ENCODE measurements at regions not wholly inside any gene's neighbourhood (a gene's known extent, or its start where the extent isn't known, plus 50 kb on each side); places are given as distances from the start of the nearest gene placed in this dataset.

DNA sequence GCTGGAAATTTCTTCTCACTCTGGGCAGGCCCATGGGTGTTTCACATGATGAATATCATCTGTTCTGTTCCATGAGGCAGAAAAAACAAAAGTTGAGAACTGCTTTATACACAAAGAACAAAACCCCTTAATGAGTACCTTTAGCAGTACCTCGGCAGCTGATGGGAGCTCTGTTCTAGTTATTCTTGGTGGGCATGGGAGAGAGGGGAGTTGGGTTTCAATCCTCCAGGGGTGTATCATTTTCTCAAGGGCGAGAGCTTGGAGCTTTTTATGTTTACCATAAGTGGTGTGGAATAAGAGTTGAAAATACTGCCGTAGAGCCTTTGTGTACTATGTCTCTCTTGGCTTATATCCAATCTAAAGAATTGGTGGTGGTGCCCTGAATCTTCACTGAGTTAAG lies 103.3 kb upstream of the ZNF608 start:
- Histone ChIP-seq H3K27ac (no peak overlapping the region), H3K4me3 (no peak overlapping the region), H3K36me3 (no peaks in the 10 kb centered on the region), H3K4me1 (replicated peaks) (no peaks in the 10 kb centered on the region), H3K9me3 (replicated peaks) (no peaks in the 10 kb centered on the region), H3K27me3 (replicated peaks) (no peaks in the 10 kb centered on the region)
- DNase-seq (ENCODE audit: low read depth in 1 of 2, low spot score in 2 of 2) = no peak

- H3K4me1 ChIP-seq (replicated peaks) = no peaks in the 10 kb centered on the region
- no peaks in the 10 kb centered on the region for H3K9me3 ChIP-seq (replicated peaks)
- no peak overlapping the region for H3K27ac ChIP-seq
- H3K27me3 ChIP-seq (replicated peaks) = no peaks in the 10 kb centered on the region
- no peaks in the 10 kb centered on the region for H3K36me3 ChIP-seq
- no peak overlapping the region for H3K4me3 ChIP-seq
- DNase-seq (ENCODE audit: low read depth in 1 of 2, low spot score in 2 of 2) = no peak
Measured at GRCh38 chr5:124856726-124857125, 110.3 kb upstream of the ZNF608 start.

- H3K36me3 ChIP-seq = no peaks in the 10 kb centered on the region
- no peak for DNase-seq (ENCODE audit: low read depth in 1 of 2, low spot score in 2 of 2)
- H3K4me3 ChIP-seq = no peak overlapping the region
- no peaks in the 10 kb centered on the region for H3K4me1 ChIP-seq (replicated peaks)
- H3K9me3 ChIP-seq (replicated peaks) = no peaks in the 10 kb centered on the region
- H3K27me3 ChIP-seq (replicated peaks) = no peaks in the 10 kb centered on the region
- H3K27ac ChIP-seq = no peak overlapping the region
Measured at GRCh38 chr5:124858612-124859011, 112.2 kb upstream of the ZNF608 start.

GRCh38 chr5:124859027-124859426 lies 112.6 kb upstream of the ZNF608 start:
- Histone ChIP-seq H3K4me1 (replicated peaks) (no peaks in the 10 kb centered on the region), H3K4me3 (no peak overlapping the region), H3K36me3 (no peaks in the 10 kb centered on the region), H3K27me3 (replicated peaks) (no peaks in the 10 kb centered on the region), H3K27ac (no peak overlapping the region), H3K9me3 (replicated peaks) (no peaks in the 10 kb centered on the region)
- DNase-seq (ENCODE audit: low read depth in 1 of 2, low spot score in 2 of 2) = no peak

DNA sequence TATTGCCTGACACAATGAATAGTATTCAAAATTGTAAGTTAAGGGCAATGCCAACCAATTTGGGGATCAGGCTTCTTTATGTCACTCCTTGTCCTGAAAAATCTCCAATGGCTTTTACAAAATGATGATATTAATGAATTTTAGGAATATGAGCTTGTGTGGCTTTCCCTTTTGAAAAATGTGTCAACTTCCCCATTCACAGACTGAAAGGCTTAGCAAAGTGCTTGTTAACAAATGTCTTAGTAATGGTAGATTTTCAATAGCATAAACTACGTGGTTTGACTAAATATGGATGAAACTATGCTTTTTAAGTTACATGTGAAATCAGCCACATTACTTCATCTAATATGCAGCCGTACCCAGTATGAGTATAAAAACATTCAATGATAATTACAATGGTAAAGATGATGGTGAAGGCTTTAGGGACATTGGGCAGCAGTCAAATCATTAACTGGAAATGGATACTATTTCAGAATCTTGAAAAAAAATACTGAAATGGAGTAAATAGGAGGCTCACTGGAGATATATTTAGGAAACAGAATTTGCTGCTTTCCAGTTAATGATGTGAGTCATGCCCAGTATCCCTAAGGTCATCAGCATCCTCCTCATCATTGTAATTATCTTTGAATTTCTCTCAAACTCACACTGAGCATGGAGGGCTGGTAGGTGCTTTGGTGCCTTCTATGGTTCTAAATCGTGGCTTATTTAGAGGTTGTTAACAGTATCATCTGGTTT lies 113.3 kb upstream of the ZNF608 start:
- H3K27ac ChIP-seq = no peak overlapping the region
- DNase-seq (ENCODE audit: low read depth in 1 of 2, low spot score in 2 of 2) = no peak
- H3K27me3 ChIP-seq (replicated peaks) = no peaks in the 10 kb centered on the region
- no peaks in the 10 kb centered on the region for H3K36me3 ChIP-seq
- no peaks in the 10 kb centered on the region for H3K4me1 ChIP-seq (replicated peaks)
- H3K4me3 ChIP-seq = no peak overlapping the region
- H3K9me3 ChIP-seq (replicated peaks) = no peaks in the 10 kb centered on the region

DNA sequence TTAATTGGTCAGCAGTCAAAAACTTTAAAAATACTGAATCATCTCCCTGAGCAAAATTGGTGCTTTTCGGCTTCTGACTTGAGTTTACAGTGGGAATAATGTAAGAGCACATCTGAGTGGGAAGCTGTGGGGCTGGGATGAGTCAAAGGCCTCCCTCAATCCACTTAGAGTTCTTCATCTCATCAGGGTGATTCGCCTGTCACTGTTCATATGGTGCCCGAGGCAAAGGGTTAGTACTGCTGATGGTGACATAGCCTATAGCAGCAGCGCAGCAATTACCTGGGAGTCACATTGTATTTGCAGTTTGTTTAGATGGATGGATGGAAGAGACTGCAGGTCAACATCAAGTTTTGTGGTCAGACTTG lies 113.8 kb upstream of the ZNF608 start:
- Histone ChIP-seq H3K27me3 (replicated peaks) (no peaks in the 10 kb centered on the region), H3K4me3 (no peak overlapping the region), H3K36me3 (no peaks in the 10 kb centered on the region), H3K9me3 (replicated peaks) (no peaks in the 10 kb centered on the region), H3K27ac (no peak overlapping the region), H3K4me1 (replicated peaks) (no peaks in the 10 kb centered on the region)
- no peak for DNase-seq (ENCODE audit: low read depth in 1 of 2, low spot score in 2 of 2)

DNA sequence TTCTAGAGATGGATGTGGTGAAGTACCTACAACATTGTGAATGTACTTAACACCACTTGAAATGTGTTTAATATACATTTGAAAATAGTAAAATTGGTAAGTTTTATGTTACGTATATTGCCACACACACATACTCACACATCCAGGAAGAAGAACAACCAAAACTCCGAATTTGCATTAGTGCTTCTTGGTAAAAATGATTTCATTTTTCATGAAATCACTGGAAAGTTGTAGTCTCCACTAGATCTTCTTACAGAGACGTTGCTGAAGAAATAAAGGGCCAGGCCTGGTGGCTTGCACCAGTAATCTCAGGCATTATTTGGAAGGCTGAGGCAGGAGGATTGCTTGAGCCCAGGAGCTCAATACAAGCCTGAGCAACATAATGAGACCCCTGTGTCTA lies 118.6 kb upstream of the ZNF608 start:
- Histone ChIP-seq H3K4me3 (no peak overlapping the region), H3K9me3 (replicated peaks) (no peaks in the 10 kb centered on the region), H3K36me3 (no peaks in the 10 kb centered on the region), H3K4me1 (replicated peaks) (peaks cover 7% of the 10 kb centered on the region), H3K27ac (no peak overlapping the region), H3K27me3 (replicated peaks) (no peaks in the 10 kb centered on the region)
- no peak for DNase-seq (ENCODE audit: low read depth in 1 of 2, low spot score in 2 of 2)

- no peak for DNase-seq (ENCODE audit: low read depth in 1 of 2, low spot score in 2 of 2)
- H3K4me1 ChIP-seq (replicated peaks) = peaks cover 7% of the 10 kb centered on the region
- no peaks in the 10 kb centered on the region for H3K36me3 ChIP-seq
- H3K9me3 ChIP-seq (replicated peaks) = no peaks in the 10 kb centered on the region
- no peak overlapping the region for H3K4me3 ChIP-seq
- H3K27ac ChIP-seq = no peak overlapping the region
- no peaks in the 10 kb centered on the region for H3K27me3 ChIP-seq (replicated peaks)
Measured at GRCh38 chr5:124865603-124866354, 119.3 kb upstream of the ZNF608 start.

- H3K27me3 ChIP-seq (replicated peaks) = no peaks in the 10 kb centered on the region
- no peak overlapping the region for H3K4me3 ChIP-seq
- H3K27ac ChIP-seq = 0 out of 2 replicates have a peak overlapping the region, but pooled peaks have one; percentile 9
- peaks cover 7% of the 10 kb centered on the region for H3K4me1 ChIP-seq (replicated peaks)
- peak in 1 of 2 experiments; percentile 9 for DNase-seq (ENCODE audit: low read depth in 1 of 2, low spot score in 2 of 2)
- no peaks in the 10 kb centered on the region for H3K36me3 ChIP-seq
- no peaks in the 10 kb centered on the region for H3K9me3 ChIP-seq (replicated peaks)
Measured at GRCh38 chr5:124866355-124867136, 120.1 kb upstream of the ZNF608 start.

DNA sequence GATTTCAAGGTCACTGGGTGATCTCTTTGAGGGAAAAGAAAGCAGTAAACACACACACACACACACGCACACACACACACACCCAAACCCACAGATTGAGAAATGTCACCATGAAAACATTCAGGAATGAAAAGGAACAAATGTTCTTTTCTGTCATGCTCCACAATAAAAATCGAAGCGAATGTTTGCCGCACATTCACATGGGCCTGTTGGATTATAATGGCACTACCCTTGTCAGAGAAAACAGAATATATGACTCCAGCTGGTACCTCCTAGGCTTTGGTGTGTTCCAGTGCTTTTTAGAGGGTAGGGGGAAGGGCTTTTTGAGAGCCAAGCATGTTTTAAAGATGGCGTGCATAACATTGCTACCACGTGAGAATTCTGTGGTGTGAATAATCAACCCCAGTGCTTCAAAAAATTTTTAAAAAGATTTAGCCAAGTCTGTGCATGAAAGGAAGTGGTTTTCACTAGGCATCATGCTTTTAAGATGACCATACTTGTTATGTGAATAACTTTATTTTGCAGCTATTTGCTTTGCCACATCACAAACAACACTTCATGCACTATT lies 120.8 kb upstream of the ZNF608 start:
- Histone ChIP-seq H3K36me3 (no peaks in the 10 kb centered on the region), H3K4me3 (no peak overlapping the region), H3K9me3 (replicated peaks) (no peaks in the 10 kb centered on the region), H3K27ac (0 out of 2 replicates have a peak overlapping the region, but pooled peaks have one; percentile 9), H3K27me3 (replicated peaks) (no peaks in the 10 kb centered on the region), H3K4me1 (replicated peaks) (peaks cover 7% of the 10 kb centered on the region)
- DNase-seq (ENCODE audit: low read depth in 1 of 2, low spot score in 2 of 2) = peak in 1 of 2 experiments; percentile 47

DNA sequence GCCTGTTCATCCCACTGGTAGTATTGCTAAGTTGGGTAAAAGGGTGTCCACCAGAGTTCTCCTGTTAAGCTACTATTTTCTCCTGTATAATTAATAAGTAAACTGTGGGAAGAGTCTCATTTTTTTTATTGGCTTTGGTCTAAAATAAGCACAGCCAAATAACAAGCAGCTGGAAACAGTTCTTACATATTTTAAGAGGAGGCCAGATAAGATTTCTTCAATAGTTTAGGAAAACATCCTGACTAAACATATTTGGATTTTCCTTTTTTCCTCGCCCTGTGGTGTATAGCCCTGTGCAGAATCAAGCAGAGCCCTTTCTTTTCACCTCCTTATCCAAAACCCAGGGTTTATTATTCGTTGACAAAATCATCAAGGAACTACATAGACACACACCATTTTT lies 122.2 kb upstream of the ZNF608 start:
- H3K27ac ChIP-seq = no peak overlapping the region
- H3K36me3 ChIP-seq = no peaks in the 10 kb centered on the region
- no peaks in the 10 kb centered on the region for H3K27me3 ChIP-seq (replicated peaks)
- no peak overlapping the region for H3K4me3 ChIP-seq
- peaks cover 7% of the 10 kb centered on the region for H3K4me1 ChIP-seq (replicated peaks)
- no peak for DNase-seq (ENCODE audit: low read depth in 1 of 2, low spot score in 2 of 2)
- H3K9me3 ChIP-seq (replicated peaks) = no peaks in the 10 kb centered on the region

DNA sequence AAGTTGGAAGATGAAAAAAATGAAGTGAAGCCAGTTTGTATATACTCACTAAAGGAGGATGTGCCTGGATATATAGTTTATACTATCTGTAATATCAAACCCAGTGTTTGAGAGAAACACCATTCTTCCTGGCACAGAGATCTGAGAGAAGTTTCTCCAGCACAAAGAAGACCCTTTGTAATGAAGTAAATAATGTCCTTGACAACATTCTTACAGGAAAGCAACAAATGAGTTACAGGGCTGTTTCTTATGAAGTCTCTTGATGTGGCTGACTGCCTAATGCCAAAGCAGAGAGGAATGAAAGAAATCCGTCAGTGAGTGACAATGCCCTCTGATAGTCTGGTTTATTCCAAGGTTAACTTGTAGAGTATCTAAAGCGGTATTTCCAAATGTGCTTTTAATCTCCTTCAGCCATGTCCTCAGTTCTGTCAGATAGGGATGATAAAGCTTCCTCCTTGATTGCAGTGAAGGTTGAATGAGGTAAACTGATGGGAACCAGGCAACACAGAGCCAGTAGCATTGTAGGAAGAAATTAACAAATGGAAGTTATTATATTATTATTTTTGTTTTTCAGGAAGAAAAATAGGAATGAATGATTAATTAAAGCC lies 123.1 kb upstream of the ZNF608 start:
- H3K27ac ChIP-seq = no peak overlapping the region
- H3K36me3 ChIP-seq = no peaks in the 10 kb centered on the region
- H3K4me1 ChIP-seq (replicated peaks) = peaks cover 7% of the 10 kb centered on the region
- DNase-seq (ENCODE audit: low read depth in 1 of 2, low spot score in 2 of 2) = no peak
- no peak overlapping the region for H3K4me3 ChIP-seq
- H3K9me3 ChIP-seq (replicated peaks) = no peaks in the 10 kb centered on the region
- H3K27me3 ChIP-seq (replicated peaks) = no peaks in the 10 kb centered on the region

GRCh38 chr5:124870070-124870469 lies 123.6 kb upstream of the ZNF608 start:
- Histone ChIP-seq H3K4me1 (replicated peaks) (peaks cover 7% of the 10 kb centered on the region), H3K9me3 (replicated peaks) (no peaks in the 10 kb centered on the region), H3K27me3 (replicated peaks) (no peaks in the 10 kb centered on the region), H3K27ac (no peak overlapping the region), H3K36me3 (no peaks in the 10 kb centered on the region), H3K4me3 (no peak overlapping the region)
- no peak for DNase-seq (ENCODE audit: low read depth in 1 of 2, low spot score in 2 of 2)

All from SJSA1 (cell line).